Right lobe of liver (tissue), 6 donors: ENCODE measurements at regions not wholly inside any gene's neighbourhood (a gene's known extent, or its start where the extent isn't known, plus 50 kb on each side); places are given as distances from the start of the nearest gene placed in this dataset.

Source experiments
- ATAC-seq, 4 donors: fragments of 200-7000 bp; cut with Tn5 transposase; one replicate each; pipeline ENCODE4 v1.9.1; 2020; ENCODE audit warnings: mild to moderate bottlenecking in 4 of 4, moderate library complexity in 4 of 4
- DNase-seq, 3 donors: peaks; one replicate each; pipeline ENCODE4 v3.0.0-alpha.2; 2020
- H3K27ac ChIP-seq, 3 donors: fragments of 200-600 bp; one replicate each; pipeline ENCODE4 v1.8.0; 2022
- H3K27me3 ChIP-seq, 2 donors: fragments of 200-600 bp; one replicate each; pipeline ENCODE4 v1.8.0; 2022
- H3K36me3 ChIP-seq, 4 donors: fragments of 200-600 bp; sonication (generic) in 1 of 4; one replicate each; pipeline versions ENCODE4 v1.5.1 to v1.8.0; 2017 to 2022; ENCODE audit warnings: control low read depth in 1 of 4
- H3K4me1 ChIP-seq, 4 donors: fragments of 200-600 bp; sonication (generic) in 1 of 4; one replicate each; pipeline versions ENCODE4 v1.5.1 to v1.8.0; 2017 to 2022; ENCODE audit warnings: control low read depth in 1 of 4
- H3K4me3 ChIP-seq, 3 donors: fragments of 200-600 bp; one replicate each; pipeline ENCODE4 v1.8.0; 2022
- H3K9me3 ChIP-seq, 4 donors: fragments of 200-600 bp; sonication (generic) in 1 of 4; one replicate each; pipeline versions ENCODE4 v1.5.1 to v1.8.0; 2017 to 2022; ENCODE audit warnings: control low read depth in 1 of 4
- POLR2A ChIP-seq: fragments of 450-650 bp; IDR thresholded peaks from one replicate; pipeline ENCODE4 v1.6.1; 2017; ENCODE audit warnings: antibody characterized with exemption, mild to moderate bottlenecking
- WGBS: methylation state at CpG from one replicate; pipeline ENCODE4 v1.1.6; 2018; ENCODE audit warnings: low coverage, low lambda C conversion rate; ENCODE audit not compliant: insufficient coverage; ENCODE audit errors: missing lambda C conversion rate; 5-methylcytosine and 5-hydroxymethylcytosine counted together
- intact Hi-C, 2 donors: fragments of 100-400 bp; cut with DNase I; formaldehyde crosslinking; loops; one replicate each; pipeline versions ENCODE4 v1.11.2 to v1.14.1; 2022
- TF ChIP-seq, protein P1 (sequence below), 4 donors: fragments of 200-600 bp in 3 of 4; fragments of 450-650 bp in 1 of 4; IDR thresholded peaks; one replicate each; pipeline versions ENCODE4 v1.5.1 to v1.8.0; 2016 to 2022; ENCODE audit warnings: antibody characterized with exemption in 4 of 4, mild to moderate bottlenecking in 2 of 4
- donor health status: DM: no; HTN: yes; CAD: no.
- donor health status: DM: no; HTN: no; CAD: no.
- donor health status: DM: no; HTN: no; CAD: no.
- donor health status: DM: no; HTN: yes; CAD: no.
- donor health status: DM: no; HTN: yes; CAD: no.

DNA sequence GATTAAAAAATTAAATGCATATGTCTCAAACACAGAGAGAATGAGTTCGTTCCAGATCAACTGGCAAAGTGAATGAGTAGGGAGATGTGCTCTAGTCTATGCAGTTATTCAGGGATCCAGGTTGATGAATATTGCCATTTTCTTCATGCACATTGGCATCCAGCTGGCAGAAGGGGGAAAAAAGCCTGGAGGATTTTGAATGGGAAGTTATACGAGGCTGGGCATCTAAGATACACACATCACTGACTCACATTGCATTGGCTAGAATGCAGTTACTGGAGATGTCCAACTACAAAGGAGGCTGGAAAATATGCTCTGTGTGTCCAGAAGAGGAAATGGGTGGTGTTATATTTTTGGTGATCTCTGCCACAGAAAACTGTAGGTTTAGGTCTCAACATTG, 270.9 kb upstream of the FIGN start:
- DNase-seq (no peak), ATAC-seq (no peak)
- no peaks in the 10 kb centered on the region for H3K36me3 ChIP-seq
- no peaks in the 10 kb centered on the region for H3K9me3 ChIP-seq
- H3K27ac ChIP-seq, result no peak overlapping the region
- intact Hi-C loops, result no loop called here
- 37% methylated on average over 2 of the region's 2 CpGs for WGBS
- no peaks in the 10 kb centered on the region for H3K27me3 ChIP-seq
- TF ChIP-seq POLR2A, result no peak
- TF ChIP-seq, protein P1, sequence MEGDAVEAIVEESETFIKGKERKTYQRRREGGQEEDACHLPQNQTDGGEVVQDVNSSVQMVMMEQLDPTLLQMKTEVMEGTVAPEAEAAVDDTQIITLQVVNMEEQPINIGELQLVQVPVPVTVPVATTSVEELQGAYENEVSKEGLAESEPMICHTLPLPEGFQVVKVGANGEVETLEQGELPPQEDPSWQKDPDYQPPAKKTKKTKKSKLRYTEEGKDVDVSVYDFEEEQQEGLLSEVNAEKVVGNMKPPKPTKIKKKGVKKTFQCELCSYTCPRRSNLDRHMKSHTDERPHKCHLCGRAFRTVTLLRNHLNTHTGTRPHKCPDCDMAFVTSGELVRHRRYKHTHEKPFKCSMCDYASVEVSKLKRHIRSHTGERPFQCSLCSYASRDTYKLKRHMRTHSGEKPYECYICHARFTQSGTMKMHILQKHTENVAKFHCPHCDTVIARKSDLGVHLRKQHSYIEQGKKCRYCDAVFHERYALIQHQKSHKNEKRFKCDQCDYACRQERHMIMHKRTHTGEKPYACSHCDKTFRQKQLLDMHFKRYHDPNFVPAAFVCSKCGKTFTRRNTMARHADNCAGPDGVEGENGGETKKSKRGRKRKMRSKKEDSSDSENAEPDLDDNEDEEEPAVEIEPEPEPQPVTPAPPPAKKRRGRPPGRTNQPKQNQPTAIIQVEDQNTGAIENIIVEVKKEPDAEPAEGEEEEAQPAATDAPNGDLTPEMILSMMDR (IDR thresholded peaks at IDR 0.05), result no peak
- no peak overlapping the region for H3K4me3 ChIP-seq
- H3K4me1 ChIP-seq, result no peaks in the 10 kb centered on the region

- Histone ChIP-seq H3K27ac (no peak overlapping the region), H3K9me3 (no peaks in the 10 kb centered on the region), H3K4me3 (no peak overlapping the region), H3K36me3 (no peaks in the 10 kb centered on the region), H3K4me1 (no peaks in the 10 kb centered on the region), H3K27me3 (no peaks in the 10 kb centered on the region)
- WGBS, result 78% methylated on average over 2 of the region's 2 CpGs
- ATAC-seq, result no peak
- TF ChIP-seq POLR2A, result no peak
- TF ChIP-seq, protein P1 (IDR thresholded peaks at IDR 0.05), result no peak
- intact Hi-C loops, result no loop called here
- no peak for DNase-seq
Observed at GRCh38 chr2:164000176-164000575, 264.4 kb upstream of the FIGN start.

DNA sequence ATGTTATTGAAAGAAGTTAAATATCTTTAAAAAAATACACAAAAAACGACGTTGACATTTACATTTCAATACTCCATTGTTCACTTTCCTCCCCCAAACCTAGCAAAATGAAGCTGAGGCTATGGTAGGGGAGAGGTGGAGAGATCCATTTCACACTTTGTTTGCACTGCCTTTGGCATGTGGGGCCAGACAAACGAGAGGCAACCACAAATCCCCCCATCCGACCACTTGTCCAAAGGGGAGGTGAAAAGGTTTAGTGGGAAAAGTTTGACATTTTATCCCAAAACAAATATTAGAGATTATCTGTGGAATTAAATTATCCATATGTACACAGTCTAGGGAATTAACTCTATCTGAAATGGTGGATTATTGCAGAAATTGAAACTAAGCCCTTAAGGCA, 261.7 kb upstream of the FIGN start:
- WGBS, result 39% methylated on average over 4 of the region's 4 CpGs
- H3K4me1 ChIP-seq, result no peaks in the 10 kb centered on the region

DNA sequence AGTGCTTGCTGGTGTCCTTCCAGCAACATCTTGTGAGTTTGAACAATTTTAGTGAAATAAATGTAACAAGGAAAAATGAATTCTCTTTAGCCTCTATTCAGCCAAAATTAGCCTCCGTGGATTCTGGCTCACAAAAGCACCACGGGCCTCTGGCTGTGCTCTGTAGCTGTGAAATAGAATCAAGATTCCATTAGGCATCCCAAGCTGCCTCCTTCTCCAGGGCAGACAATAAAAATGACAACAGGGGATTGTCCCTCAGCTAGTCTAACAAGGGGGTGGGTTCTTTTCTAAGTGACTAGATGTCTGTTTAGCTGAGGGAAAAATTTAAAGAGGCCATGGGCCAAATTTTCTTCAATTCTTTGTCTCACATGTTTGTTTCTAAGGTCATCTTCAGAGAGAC, 254.7 kb upstream of the FIGN start:
- intact Hi-C loops, result no loop called here
- Histone ChIP-seq H3K27me3 (no peaks in the 10 kb centered on the region), H3K9me3 (no peaks in the 10 kb centered on the region), H3K4me1 (no peaks in the 10 kb centered on the region), H3K36me3 (no peaks in the 10 kb centered on the region), H3K4me3 (no peak overlapping the region), H3K27ac (no peak overlapping the region)
- DNase-seq (no peak), ATAC-seq (no peak)
- no peak for TF ChIP-seq POLR2A
- TF ChIP-seq, protein P1 (IDR thresholded peaks at IDR 0.05), result no peak
- 45% methylated on average over 2 of the region's 2 CpGs for WGBS

More for the DNA sequence above, 261.7 kb upstream of the FIGN start:
- Histone ChIP-seq H3K27me3 (no peaks in the 10 kb centered on the region), H3K27ac (no peak overlapping the region), H3K4me3 (no peak overlapping the region), H3K9me3 (no peaks in the 10 kb centered on the region), H3K36me3 (no peaks in the 10 kb centered on the region)
- ATAC-seq (no peak), DNase-seq (no peak)
- TF ChIP-seq POLR2A, result no peak
- TF ChIP-seq, protein P1 (IDR thresholded peaks at IDR 0.05), result no peak
- intact Hi-C loops, result no loop called here

GRCh38 chr2:163990101-163990500, 254.3 kb upstream of the FIGN start:
- TF ChIP-seq, protein P1 (IDR thresholded peaks at IDR 0.05), result no peak
- no peak for TF ChIP-seq POLR2A
- no peak overlapping the region for H3K4me3 ChIP-seq
- no peak overlapping the region for H3K27ac ChIP-seq
- H3K36me3 ChIP-seq, result no peaks in the 10 kb centered on the region
- 60% methylated on average over 4 of the region's 4 CpGs for WGBS
- no peak for ATAC-seq
- intact Hi-C loops, result no loop called here
- no peak for DNase-seq
- H3K4me1 ChIP-seq, result no peaks in the 10 kb centered on the region
- no peaks in the 10 kb centered on the region for H3K9me3 ChIP-seq
- H3K27me3 ChIP-seq, result no peaks in the 10 kb centered on the region
